OCI-LY1 (cell line): ENCODE measurements at regions not wholly inside any gene's neighbourhood (a gene's known extent, or its start where the extent isn't known, plus 50 kb on each side); places are given as distances from the start of the nearest gene placed in this dataset.

Experiments
- H2AFZ ChIP-seq: fragments of 200-600 bp; sonication (generic), shearing (Covaris generic); 2 replicates; pipeline ENCODE4 v1.6.0; 2014; ENCODE audit warnings: antibody characterized with exemption, mild to moderate bottlenecking, low read length
- H3F3A ChIP-seq: fragments of 200-600 bp; sonication (generic), shearing (Covaris generic); 2 replicates; pipeline ENCODE4 v1.6.0; 2014; ENCODE audit warnings: mild to moderate bottlenecking, antibody characterized with exemption, low read length, moderate library complexity; ENCODE audit not compliant: insufficient read depth
- H3K27ac ChIP-seq: fragments of 200-600 bp; sonication (generic); 2 replicates; pipeline ENCODE4 v1.5.1; 2014; ENCODE audit warnings: low read length, mixed run types, mild to moderate bottlenecking, low read depth; ENCODE audit not compliant: poor library complexity, severe bottlenecking
- H3K27me3 ChIP-seq: fragments of 200-600 bp; sonication (generic); 2 replicates; pipeline ENCODE4 v1.6.0; 2014; ENCODE audit warnings: antibody characterized with exemption, mild to moderate bottlenecking, low read length, moderate library complexity; ENCODE audit not compliant: insufficient read depth
- H3K36me3 ChIP-seq: fragments of 200-600 bp; sonication (generic); 2 replicates; pipeline ENCODE4 v1.6.1; 2014; ENCODE audit warnings: mild to moderate bottlenecking, antibody characterized with exemption, low read length, moderate library complexity, mixed read lengths; ENCODE audit not compliant: insufficient read depth
- H3K4me1 ChIP-seq: fragments of 200-600 bp; sonication (generic); 2 replicates; pipeline ENCODE4 v1.5.1; 2014; ENCODE audit warnings: mild to moderate bottlenecking, low read length, moderate library complexity; ENCODE audit not compliant: insufficient read depth, severe bottlenecking
- H3K4me2 ChIP-seq: fragments of 200-600 bp; sonication (generic), shearing (Covaris generic); 2 replicates; pipeline ENCODE4 v1.6.1; 2014; ENCODE audit warnings: low read length
- H3K4me3 ChIP-seq: fragments of 200-600 bp; sonication (generic); 2 replicates; pipeline ENCODE4 v1.5.1; 2014; ENCODE audit warnings: low read length, low read depth, mild to moderate bottlenecking, mixed read lengths; ENCODE audit not compliant: poor library complexity, severe bottlenecking
- H3K79me2 ChIP-seq: fragments of 200-600 bp; shearing (Covaris generic); 2 replicates; pipeline ENCODE4 v1.6.1; 2016; ENCODE audit warnings: mixed run types, low read length, mixed read lengths; ENCODE audit not compliant: insufficient read depth
- H3K9ac ChIP-seq: fragments of 200-600 bp; sonication (generic), shearing (Covaris generic); 2 replicates; pipeline ENCODE4 v1.6.1; 2014; ENCODE audit warnings: mild to moderate bottlenecking, low read length, mixed read lengths
- H3K9me2 ChIP-seq: fragments of 200-600 bp; sonication (generic), shearing (Covaris generic); 2 replicates; pipeline ENCODE4 v1.6.1; 2014; ENCODE audit warnings: low read depth, mild to moderate bottlenecking, low read length, mixed read lengths
- H3K9me3 ChIP-seq: fragments of 200-600 bp; shearing (Covaris generic); 2 replicates; pipeline ENCODE4 v1.6.1; 2014; ENCODE audit warnings: low read length, mixed read lengths
- H4K20me1 ChIP-seq: fragments of 200-600 bp; sonication (generic), shearing (Covaris generic); 2 replicates; pipeline ENCODE4 v1.6.0; 2016; ENCODE audit warnings: mild to moderate bottlenecking, low read length; ENCODE audit not compliant: insufficient read depth
- EZH2 ChIP-seq: fragments of 200-600 bp; sonication (generic), shearing (Covaris generic); IDR thresholded peaks from 2 replicates; pipeline ENCODE4 v1.8.0; 2017; ENCODE audit warnings: borderline replicate concordance, mixed run types, mild to moderate bottlenecking, antibody characterized with exemption, low read length, moderate library complexity, mixed read lengths
- TF ChIP-seq, protein P1 (sequence below): fragments of 200-600 bp; sonication (generic), shearing (Covaris generic); IDR thresholded peaks from 2 replicates; pipeline ENCODE4 v1.5.1; 2017; ENCODE audit warnings: mild to moderate bottlenecking, antibody characterized with exemption, low read length, moderate library complexity, mixed read lengths

DNA sequence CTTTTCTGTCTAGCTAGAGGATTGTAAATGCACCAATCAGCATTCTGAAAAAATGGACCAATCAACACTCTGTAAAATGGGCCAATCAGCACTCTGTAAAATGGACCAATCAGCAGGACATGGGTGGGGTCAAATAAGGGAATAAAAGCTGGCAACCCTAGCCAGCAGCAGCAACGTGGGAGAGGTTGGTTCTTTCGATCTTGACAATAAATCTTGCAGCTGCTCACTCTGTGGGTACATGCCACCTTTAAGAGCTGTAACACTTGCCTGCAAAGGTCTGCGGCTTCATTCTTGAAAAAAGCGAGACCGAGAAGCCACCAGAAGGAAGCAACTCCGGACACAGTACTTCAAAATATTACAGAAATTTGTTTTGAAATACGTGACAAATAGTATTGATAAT lies 424.6 kb upstream of the CDH9 start:
- H3K36me3 ChIP-seq = no peaks in the 10 kb centered on the region
- H3K4me2 ChIP-seq = no peak overlapping the region; the same call in 1 of the 2 replicates
- no peaks in the 10 kb centered on the region for H3K27me3 ChIP-seq
- H3K9me2 ChIP-seq = no peaks in the 10 kb centered on the region
- no peaks in the 10 kb centered on the region for H3F3A ChIP-seq
- no peak overlapping the region for H3K9ac ChIP-seq
- H3K9me3 ChIP-seq = no peaks in the 10 kb centered on the region
- H3K4me3 ChIP-seq = no peak overlapping the region
- H4K20me1 ChIP-seq = no peaks in the 10 kb centered on the region
- no peak overlapping the region for H2AFZ ChIP-seq
- H3K27ac ChIP-seq = peak overlapping the region; percentile 94
- no peaks in the 10 kb centered on the region for H3K79me2 ChIP-seq
- no peak for TF ChIP-seq EZH2
- TF ChIP-seq, protein P1, sequence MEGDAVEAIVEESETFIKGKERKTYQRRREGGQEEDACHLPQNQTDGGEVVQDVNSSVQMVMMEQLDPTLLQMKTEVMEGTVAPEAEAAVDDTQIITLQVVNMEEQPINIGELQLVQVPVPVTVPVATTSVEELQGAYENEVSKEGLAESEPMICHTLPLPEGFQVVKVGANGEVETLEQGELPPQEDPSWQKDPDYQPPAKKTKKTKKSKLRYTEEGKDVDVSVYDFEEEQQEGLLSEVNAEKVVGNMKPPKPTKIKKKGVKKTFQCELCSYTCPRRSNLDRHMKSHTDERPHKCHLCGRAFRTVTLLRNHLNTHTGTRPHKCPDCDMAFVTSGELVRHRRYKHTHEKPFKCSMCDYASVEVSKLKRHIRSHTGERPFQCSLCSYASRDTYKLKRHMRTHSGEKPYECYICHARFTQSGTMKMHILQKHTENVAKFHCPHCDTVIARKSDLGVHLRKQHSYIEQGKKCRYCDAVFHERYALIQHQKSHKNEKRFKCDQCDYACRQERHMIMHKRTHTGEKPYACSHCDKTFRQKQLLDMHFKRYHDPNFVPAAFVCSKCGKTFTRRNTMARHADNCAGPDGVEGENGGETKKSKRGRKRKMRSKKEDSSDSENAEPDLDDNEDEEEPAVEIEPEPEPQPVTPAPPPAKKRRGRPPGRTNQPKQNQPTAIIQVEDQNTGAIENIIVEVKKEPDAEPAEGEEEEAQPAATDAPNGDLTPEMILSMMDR = no peak
- H3K4me1 ChIP-seq = peaks cover 68% of the 10 kb centered on the region

DNA sequence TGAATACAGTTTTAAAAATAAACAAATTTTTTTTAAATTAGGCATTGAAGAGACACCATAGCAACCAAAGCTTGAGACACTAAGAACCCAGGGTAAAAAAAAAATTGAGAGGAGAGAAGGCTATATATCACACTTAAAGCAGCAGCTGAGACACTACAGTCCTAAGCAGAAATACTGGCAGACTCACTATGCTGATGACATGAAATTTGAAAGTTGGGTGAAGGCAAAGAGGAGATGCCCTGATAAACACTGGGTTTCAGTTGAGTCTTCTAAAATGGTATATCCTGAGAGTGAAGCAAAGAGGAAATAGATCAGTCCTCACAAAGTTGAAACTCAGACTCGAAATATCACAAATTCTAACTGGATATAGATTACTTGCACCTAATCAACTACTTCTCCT lies 419.9 kb upstream of the CDH9 start:
- peaks cover 31% of the 10 kb centered on the region for H3K4me1 ChIP-seq

DNA sequence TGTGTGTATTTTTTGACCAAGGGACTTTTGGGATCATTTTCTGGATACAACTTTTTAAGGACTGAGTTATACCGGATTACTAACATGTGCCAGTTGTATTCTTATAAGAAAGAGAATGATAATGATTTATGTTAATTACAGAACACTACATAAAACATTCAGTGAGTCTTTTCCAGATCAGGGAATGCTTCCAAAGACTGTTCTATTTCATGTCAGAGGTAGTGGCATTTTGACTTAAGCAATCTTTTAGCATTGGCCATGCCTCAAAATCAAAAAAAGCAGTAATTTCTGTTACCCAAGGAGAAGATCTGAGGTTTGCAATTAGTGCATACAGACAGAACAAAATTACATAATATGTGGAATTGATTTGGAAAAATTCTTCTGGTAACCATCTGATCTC lies 413.0 kb upstream of the CDH9 start:
- Histone ChIP-seq H3K9ac (no peak overlapping the region), H3K79me2 (no peaks in the 10 kb centered on the region), H3K4me1 (peaks cover 21% of the 10 kb centered on the region), H2AFZ (peak overlapping the region; percentile 7; the same call in 1 of the 2 replicates), H3K9me2 (no peaks in the 10 kb centered on the region), H3F3A (no peaks in the 10 kb centered on the region), H3K36me3 (no peaks in the 10 kb centered on the region), H3K9me3 (no peaks in the 10 kb centered on the region), H4K20me1 (no peaks in the 10 kb centered on the region), H3K27me3 (no peaks in the 10 kb centered on the region), H3K4me2 (no peak overlapping the region), H3K4me3 (no peak overlapping the region), H3K27ac (no peak overlapping the region)
- no peak for TF ChIP-seq EZH2
- TF ChIP-seq, protein P1 = no peak

More for the DNA sequence above, 419.9 kb upstream of the CDH9 start:
- TF ChIP-seq, protein P1 = no peak
- TF ChIP-seq EZH2 = no peak
- H3K27me3 ChIP-seq = no peaks in the 10 kb centered on the region
- no peaks in the 10 kb centered on the region for H3K36me3 ChIP-seq
- no peaks in the 10 kb centered on the region for H3K9me2 ChIP-seq
- H3K9ac ChIP-seq = no peak overlapping the region
- no peaks in the 10 kb centered on the region for H4K20me1 ChIP-seq
- peak overlapping the region; percentile 93 for H2AFZ ChIP-seq
- no peaks in the 10 kb centered on the region for H3K79me2 ChIP-seq
- H3K9me3 ChIP-seq = no peaks in the 10 kb centered on the region
- H3K4me3 ChIP-seq = no peak overlapping the region
- H3K27ac ChIP-seq = peak overlapping the region; percentile 52
- H3K4me2 ChIP-seq = peak overlapping the region; percentile 43
- H3F3A ChIP-seq = no peaks in the 10 kb centered on the region
